MM.1S (cell line): ENCODE measurements at regions not wholly inside any gene's neighbourhood (a gene's known extent, or its start where the extent isn't known, plus 50 kb on each side); places are given as distances from the start of the nearest gene placed in this dataset.

Experiments used
- DNase-seq: peaks from one replicate; pipeline ENCODE4 v3.0.0-alpha.2; 2015
- H2AFZ ChIP-seq: fragments of 300-600 bp; sonication (generic); 2 replicates; pipeline ENCODE4 v1.6.0; 2016; ENCODE audit warnings: antibody characterized with exemption, low read length
- H3F3A ChIP-seq: fragments of 300-600 bp; sonication (generic); 2 replicates; pipeline ENCODE4 v1.6.1; 2016; ENCODE audit warnings: mild to moderate bottlenecking, antibody characterized with exemption, low read length, moderate library complexity, mixed read lengths; ENCODE audit not compliant: insufficient read depth
- H3K27ac ChIP-seq: fragments of 300-600 bp; sonication (generic); 2 replicates; pipeline ENCODE4 v1.5.1; 2016; ENCODE audit warnings: mild to moderate bottlenecking, low read length
- H3K27me3 ChIP-seq: fragments of 300-600 bp; sonication (generic); replicated peaks from 2 replicates; pipeline ENCODE4 v1.6.0; 2016; ENCODE audit warnings: low read length; ENCODE audit not compliant: insufficient read depth
- H3K36me3 ChIP-seq: fragments of 300-600 bp; sonication (generic); replicated peaks from 2 replicates; pipeline ENCODE4 v1.6.1; 2016; ENCODE audit warnings: mild to moderate bottlenecking, low read length, mixed read lengths; ENCODE audit not compliant: insufficient read depth
- H3K4me1 ChIP-seq: fragments of 300-600 bp; sonication (generic); 2 replicates; pipeline ENCODE4 v1.6.1; 2016; ENCODE audit warnings: low read length, mixed read lengths
- H3K4me2 ChIP-seq: fragments of 300-600 bp; sonication (generic); 2 replicates; pipeline ENCODE4 v1.6.0; 2016; ENCODE audit warnings: low read depth, low read length
- H3K4me3 ChIP-seq: fragments of 300-600 bp; sonication (generic); 2 replicates; pipeline ENCODE4 v1.5.1; 2016; ENCODE audit warnings: low read length, mixed read lengths
- H3K79me2 ChIP-seq: fragments of 300-600 bp; sonication (generic); 2 replicates; pipeline ENCODE4 v1.6.1; 2016; ENCODE audit warnings: mixed run types, low read length, mixed read lengths
- H3K9ac ChIP-seq: fragments of 300-600 bp; sonication (generic); 2 replicates; pipeline ENCODE4 v1.6.1; 2016; ENCODE audit warnings: low read length, mixed read lengths
- H3K9me2 ChIP-seq: fragments of 300-600 bp; sonication (generic); replicated peaks from 2 replicates; pipeline ENCODE4 v1.6.1; 2016; ENCODE audit warnings: mild to moderate bottlenecking, low read length, mixed read lengths; ENCODE audit not compliant: insufficient read depth
- H3K9me3 ChIP-seq: fragments of 300-600 bp; sonication (generic); replicated peaks from 2 replicates; pipeline ENCODE4 v1.6.1; 2016; ENCODE audit warnings: mild to moderate bottlenecking, low read length, mixed read lengths; ENCODE audit not compliant: insufficient read depth
- H4K20me1 ChIP-seq: fragments of 300-600 bp; sonication (generic); 2 replicates; pipeline ENCODE4 v1.6.1; 2016; ENCODE audit warnings: mild to moderate bottlenecking, low read length, moderate library complexity, mixed read lengths; ENCODE audit not compliant: insufficient read depth
- EZH2 ChIP-seq: fragments of 300-600 bp; sonication (generic); optimal IDR thresholded peaks from 2 replicates; pipeline ENCODE3; 2017; ENCODE audit warnings: low read depth, mild to moderate bottlenecking, antibody characterized with exemption, low read length, mixed read lengths
- EZH2phosphoT487 ChIP-seq: fragments of 300-600 bp; sonication (generic); IDR thresholded peaks from 2 replicates; pipeline ENCODE4 v1.6.1; 2018; ENCODE audit warnings: antibody characterized with exemption, low read length
- TF ChIP-seq, protein P1 (sequence below): fragments of 300-600 bp; sonication (generic); IDR thresholded peaks from 2 replicates; pipeline ENCODE4 v1.5.1; 2016; ENCODE audit warnings: antibody characterized with exemption, low read length, mixed read lengths

GRCh38 chr16:35365675-35366074 lies 1906.3 kb downstream of the TP53TG3F start:
- Histone ChIP-seq H3K9me3 (no peaks in the 10 kb centered on the region), H3K4me1 (no peaks in the 10 kb centered on the region), H3K79me2 (no peaks in the 10 kb centered on the region), H3K27me3 (no peaks in the 10 kb centered on the region), H3K9ac (no peak overlapping the region), H3K9me2 (no peaks in the 10 kb centered on the region), H4K20me1 (no peaks in the 10 kb centered on the region), H3F3A (no peaks in the 10 kb centered on the region), H2AFZ (no peak overlapping the region), H3K27ac (no peak overlapping the region), H3K4me2 (no peak overlapping the region), H3K4me3 (no peak overlapping the region), H3K36me3 (no peaks in the 10 kb centered on the region)
- TF ChIP-seq EZH2phosphoT487 = no peak
- TF ChIP-seq, protein P1, sequence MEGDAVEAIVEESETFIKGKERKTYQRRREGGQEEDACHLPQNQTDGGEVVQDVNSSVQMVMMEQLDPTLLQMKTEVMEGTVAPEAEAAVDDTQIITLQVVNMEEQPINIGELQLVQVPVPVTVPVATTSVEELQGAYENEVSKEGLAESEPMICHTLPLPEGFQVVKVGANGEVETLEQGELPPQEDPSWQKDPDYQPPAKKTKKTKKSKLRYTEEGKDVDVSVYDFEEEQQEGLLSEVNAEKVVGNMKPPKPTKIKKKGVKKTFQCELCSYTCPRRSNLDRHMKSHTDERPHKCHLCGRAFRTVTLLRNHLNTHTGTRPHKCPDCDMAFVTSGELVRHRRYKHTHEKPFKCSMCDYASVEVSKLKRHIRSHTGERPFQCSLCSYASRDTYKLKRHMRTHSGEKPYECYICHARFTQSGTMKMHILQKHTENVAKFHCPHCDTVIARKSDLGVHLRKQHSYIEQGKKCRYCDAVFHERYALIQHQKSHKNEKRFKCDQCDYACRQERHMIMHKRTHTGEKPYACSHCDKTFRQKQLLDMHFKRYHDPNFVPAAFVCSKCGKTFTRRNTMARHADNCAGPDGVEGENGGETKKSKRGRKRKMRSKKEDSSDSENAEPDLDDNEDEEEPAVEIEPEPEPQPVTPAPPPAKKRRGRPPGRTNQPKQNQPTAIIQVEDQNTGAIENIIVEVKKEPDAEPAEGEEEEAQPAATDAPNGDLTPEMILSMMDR = no peak
- TF ChIP-seq EZH2 = no peak
- no peak for DNase-seq

DNA sequence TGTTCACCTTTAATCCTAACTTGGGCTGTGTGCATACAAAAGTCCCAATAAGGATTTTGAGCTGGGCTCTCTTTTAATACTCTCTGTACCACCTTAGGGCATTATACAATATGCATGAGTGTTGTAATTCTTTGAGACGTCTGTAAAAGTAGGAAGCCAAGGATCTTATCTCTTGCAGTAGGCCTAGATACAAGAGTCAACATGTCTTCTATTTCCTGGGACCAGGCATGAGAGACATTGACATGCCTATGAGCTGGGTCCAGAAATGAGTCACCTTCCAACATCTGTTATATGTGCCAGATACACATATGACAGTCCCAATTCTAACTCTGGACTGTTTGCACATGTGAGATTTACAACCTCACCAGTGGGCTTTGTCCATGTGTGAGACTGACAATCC lies 1911.2 kb downstream of the TP53TG3F start:
- DNase-seq = no peak
- Histone ChIP-seq H3K9me3 (no peaks in the 10 kb centered on the region), H3K27me3 (no peaks in the 10 kb centered on the region)

GRCh38 chr16:35377142-35377541 lies 1917.7 kb downstream of the TP53TG3F start:
- H3K4me2 ChIP-seq = no peak overlapping the region
- no peaks in the 10 kb centered on the region for H3K27me3 ChIP-seq
- H2AFZ ChIP-seq = no peak overlapping the region
- H3F3A ChIP-seq = no peaks in the 10 kb centered on the region
- no peak for DNase-seq
- no peak overlapping the region for H3K9ac ChIP-seq
- H3K4me3 ChIP-seq = no peak overlapping the region
- no peaks in the 10 kb centered on the region for H3K9me2 ChIP-seq
- TF ChIP-seq EZH2phosphoT487 (no peak), EZH2 (no peak)
- TF ChIP-seq, protein P1 = no peak
- H3K4me1 ChIP-seq = no peaks in the 10 kb centered on the region
- no peaks in the 10 kb centered on the region for H3K9me3 ChIP-seq
- no peaks in the 10 kb centered on the region for H3K79me2 ChIP-seq
- no peak overlapping the region for H3K27ac ChIP-seq
- no peaks in the 10 kb centered on the region for H3K36me3 ChIP-seq
- no peaks in the 10 kb centered on the region for H4K20me1 ChIP-seq

More for the DNA sequence above, 1911.2 kb downstream of the TP53TG3F start:
- H3F3A ChIP-seq = no peaks in the 10 kb centered on the region
- no peak overlapping the region for H3K9ac ChIP-seq
- H2AFZ ChIP-seq = no peak overlapping the region
- H3K79me2 ChIP-seq = no peaks in the 10 kb centered on the region
- H3K4me3 ChIP-seq = no peak overlapping the region
- no peak overlapping the region for H3K4me2 ChIP-seq
- H4K20me1 ChIP-seq = no peaks in the 10 kb centered on the region
- TF ChIP-seq EZH2 (no peak), EZH2phosphoT487 (no peak)
- TF ChIP-seq, protein P1 = no peak
- no peaks in the 10 kb centered on the region for H3K9me2 ChIP-seq
- no peaks in the 10 kb centered on the region for H3K36me3 ChIP-seq
- no peak overlapping the region for H3K27ac ChIP-seq
- H3K4me1 ChIP-seq = no peaks in the 10 kb centered on the region
